ENCODE measurements at regions not wholly inside any gene's neighbourhood (a gene's known extent, or its start where the extent isn't known, plus 50 kb on each side); places are given as distances from the start of the nearest gene placed in this dataset.

DNA sequence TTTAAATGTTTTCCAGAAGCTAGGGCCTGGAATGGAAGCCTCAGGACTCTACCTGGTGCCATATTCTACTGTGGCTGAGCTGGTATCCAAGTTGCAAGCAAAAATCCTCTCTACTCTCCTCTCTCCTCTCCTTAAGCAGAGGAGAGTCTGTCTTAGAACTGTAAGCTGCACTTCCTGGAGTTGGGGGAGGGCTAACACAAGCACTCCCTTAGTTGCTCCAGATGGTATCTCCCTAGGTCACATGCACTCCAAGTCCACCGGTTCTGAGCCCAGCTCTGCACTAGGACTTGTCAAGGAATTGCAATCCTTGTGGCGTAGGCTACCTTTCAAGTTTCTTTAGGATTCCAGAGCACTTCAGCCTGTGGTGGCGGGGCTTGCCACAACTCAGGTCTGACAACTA is 513.9 kb upstream of the RGMB start:
- TF ChIP-seq EZH2 (IDR thresholded peaks at IDR 0.05), result no peak
- TF ChIP-seq POLR2AphosphoS5 (IDR thresholded peaks at IDR 0.05; ENCODE audit: borderline replicate concordance, low read depth, low read length), result no peak

Data from SK-N-MC (cell line).